ENCODE measurements at regions not wholly inside any gene's neighbourhood (a gene's known extent, or its start where the extent isn't known, plus 50 kb on each side); places are given as distances from the start of the nearest gene placed in this dataset.
"Not testable (repeated sequence)": the region's sequence is repeated elsewhere in the genome, so short reads cannot be mapped to it uniquely, and the experiment has no call there.

- no peak for DNase-seq
Measured at GRCh38 chr13:19123502-19123901, 58.1 kb downstream of the TUBA3C start.

DNA sequence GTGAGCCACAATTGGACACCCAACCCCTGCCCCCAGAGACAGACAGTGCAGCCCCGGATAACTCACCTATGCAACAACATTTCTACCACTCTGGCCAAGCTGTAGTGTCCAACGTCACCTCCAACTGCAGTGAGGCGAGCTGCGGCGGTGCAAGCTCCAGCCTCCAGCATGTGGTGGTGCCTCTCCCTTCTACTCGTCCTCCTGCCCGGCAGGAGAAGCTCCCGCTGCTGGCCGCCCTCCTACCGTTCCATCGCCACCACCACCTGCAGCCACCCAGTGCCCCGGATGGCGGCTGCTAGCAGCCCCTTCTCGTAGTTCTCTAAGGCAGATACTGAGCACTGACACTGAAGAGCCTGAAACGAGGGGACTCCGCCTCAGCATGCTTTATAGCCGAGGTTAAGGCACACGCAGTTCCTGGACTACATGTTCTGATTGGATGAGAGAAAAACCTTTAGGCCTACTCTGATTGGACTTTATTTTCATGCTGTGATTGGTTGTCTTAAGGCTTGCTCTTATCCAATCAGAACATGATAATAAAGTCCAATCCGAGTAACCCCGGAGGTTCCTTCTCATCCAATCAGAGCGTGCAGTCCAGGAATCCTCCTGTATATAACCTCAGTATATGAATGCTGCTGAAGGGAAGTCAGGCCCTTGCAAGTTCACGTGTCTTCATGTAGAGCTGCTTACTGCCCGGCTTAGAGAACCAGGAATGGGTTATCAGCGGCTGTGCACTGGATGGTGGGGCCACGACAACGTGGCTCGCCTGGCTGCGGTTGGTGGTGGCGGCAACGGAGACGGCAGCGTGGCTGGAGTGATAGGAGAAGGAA lies 63.5 kb downstream of the TUBA3C start:
- DNase-seq = no peak

- DNase-seq = not testable (repeated sequence)
Measured at GRCh38 chr13:19109225-19109624, 72.4 kb downstream of the TUBA3C start.

GRCh38 chr13:19103140-19103539 lies 78.5 kb downstream of the TUBA3C start:
- no peak for DNase-seq

- no peak for DNase-seq
Measured at GRCh38 chr13:19093369-19093768, 88.3 kb downstream of the TUBA3C start.

DNA sequence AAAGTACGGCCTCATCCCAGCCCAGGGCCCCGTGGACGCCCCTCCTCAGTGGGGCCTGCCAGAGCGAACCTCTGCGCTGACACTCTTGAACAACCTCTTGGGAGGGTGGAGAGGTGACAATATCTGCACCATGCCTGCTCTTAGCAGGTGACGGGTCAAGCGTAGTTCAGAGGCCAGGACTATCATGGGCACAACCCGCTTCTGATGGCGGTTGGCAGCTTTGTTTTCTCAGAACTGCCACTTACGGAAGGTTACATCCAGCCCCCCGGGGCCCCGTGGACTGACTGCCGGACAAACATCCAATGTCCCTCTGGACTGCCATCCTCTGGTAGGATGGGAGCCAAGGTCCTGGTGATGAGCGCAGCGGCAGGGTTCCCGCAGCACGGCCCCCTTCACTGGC lies 91.1 kb downstream of the TUBA3C start:
- DNase-seq = no peak

DNA sequence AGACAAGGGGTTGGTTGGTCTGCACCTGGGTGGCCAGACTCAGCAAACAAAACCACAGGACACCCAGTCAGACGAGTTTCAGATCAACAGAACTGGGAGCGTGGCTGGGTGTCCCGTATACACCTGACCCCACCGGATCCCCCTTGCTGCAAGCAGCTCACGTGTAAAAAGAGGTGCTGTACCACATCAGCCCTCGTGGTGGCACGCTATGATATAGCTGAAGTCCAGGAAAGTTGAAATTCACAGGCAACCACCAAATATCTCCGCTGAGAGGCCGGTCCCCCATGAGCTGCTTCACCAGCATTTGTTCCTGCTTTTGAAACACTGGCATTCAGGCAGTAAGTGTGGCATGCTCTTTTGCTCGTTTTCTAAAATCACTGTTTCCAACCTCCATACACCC lies 92.3 kb downstream of the TUBA3C start:
- peak; percentile 33 for DNase-seq

DNA sequence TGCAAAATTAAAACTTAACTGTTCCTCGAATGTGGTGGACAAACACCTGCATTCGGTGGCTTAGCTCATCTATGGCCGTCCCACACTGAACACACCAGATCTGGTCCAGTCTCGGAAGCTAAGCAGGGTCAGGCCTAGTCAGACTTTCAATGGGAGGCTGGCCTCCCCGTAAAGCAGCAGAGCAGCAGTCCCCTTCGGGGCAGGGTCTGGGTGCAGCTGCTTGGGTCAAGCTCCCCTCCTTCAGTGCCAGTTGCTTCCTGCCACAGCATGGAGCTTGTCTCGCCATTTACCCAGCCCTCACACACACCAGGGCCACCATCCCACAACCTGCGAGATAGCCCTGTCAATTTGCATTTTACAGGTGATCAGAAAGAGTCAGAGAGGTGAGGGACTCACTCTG lies 93.2 kb downstream of the TUBA3C start:
- no peak for DNase-seq

DNA sequence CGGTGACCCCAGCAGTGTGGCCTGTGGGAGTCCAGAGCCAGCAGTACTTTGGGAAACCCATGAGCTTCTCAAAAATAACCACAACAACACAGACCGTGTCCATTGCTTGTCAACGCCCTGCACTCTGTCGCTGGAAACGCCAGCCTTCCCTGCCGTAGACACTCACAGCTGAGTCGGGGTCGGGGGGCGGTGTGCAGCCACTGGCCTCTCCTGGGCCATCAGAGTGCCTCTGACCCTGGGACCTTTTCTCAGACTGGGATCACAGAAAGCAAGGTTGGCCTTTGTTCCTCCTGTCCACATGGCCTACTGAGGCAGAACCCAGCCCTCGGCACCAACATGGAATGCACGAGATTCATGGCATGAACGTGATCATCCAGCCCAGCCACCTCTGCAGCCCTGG lies 95.7 kb downstream of the TUBA3C start:
- DNase-seq = no peak

- DNase-seq = no peak
Measured at GRCh38 chr13:19085258-19085657, 96.4 kb downstream of the TUBA3C start.

DNA sequence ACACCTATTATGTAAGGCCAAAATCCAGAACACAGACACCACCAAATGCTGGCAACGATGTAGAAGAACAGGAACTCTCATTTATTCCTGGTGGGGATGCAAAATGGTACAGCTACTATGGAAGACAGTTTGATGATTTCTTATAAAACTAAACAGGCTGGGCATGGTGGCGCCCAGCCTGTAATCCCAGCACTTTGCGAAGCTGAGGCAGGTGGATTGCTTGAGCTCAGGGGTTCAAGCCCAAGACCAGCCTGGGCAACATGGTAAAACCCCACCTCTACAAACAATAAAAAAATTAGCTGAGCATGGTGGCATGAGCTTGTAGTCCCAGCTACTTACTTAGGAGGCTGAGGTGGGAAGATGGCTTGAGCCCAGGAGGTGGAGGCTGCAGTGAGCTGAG lies 98.3 kb downstream of the TUBA3C start:
- no peak for DNase-seq

DNA sequence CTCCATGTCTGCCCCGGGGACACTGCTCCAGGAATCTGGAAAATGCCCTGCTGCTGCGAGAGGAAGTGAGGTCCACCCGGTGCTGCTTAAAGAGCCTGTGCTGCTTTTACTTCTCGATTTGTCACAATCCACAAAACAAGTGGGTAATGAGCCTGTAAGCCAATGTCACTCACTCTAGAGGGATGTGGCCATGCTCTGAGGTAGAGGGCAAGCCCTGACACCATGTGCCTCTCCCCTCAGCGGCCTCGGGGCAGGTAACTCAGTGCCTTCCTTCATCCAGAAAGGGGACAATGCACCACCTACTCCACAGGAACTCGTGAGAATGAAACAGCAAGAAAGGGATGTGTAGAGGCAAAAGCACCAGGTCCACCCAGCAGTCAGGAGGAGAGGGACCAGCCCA lies 106.2 kb downstream of the TUBA3C start:
- DNase-seq = no peak

DNA sequence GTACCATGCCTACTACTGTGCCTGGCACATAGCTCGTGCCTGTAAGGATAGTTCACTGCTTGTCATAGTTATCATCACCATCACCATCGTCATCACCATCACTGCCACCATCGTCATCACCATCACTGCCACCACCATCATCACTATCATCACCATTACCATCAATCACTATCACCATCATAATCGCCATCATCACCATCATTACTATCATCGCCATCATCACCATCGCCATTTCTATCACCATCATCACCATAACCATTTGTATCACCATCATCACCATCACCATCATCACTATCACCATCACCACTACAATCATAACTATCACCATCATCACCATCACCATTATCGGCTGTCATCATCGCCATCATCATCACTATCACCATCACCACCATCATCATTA lies 107.1 kb downstream of the TUBA3C start:
- no peak for DNase-seq

DNA sequence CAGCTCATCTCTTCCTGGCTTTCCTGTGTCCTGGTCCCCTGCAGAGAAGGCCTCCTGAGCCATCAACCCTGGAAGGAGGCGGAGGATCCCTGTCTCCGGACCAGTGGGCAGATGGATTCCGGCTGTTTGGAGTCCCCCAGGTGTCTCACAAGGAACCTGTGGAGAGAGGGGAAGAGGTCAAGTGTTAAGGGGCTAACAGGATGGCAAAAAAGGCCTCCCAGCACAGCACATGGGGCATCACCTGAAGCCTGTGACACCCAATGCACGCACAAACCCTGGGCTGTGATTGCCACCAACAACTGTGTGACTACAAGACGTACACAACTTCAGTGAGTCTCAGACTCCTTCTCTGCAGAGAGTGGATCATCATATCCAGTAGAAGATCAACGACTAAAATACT lies 107.5 kb downstream of the TUBA3C start:
- not testable (repeated sequence) for DNase-seq

DNA sequence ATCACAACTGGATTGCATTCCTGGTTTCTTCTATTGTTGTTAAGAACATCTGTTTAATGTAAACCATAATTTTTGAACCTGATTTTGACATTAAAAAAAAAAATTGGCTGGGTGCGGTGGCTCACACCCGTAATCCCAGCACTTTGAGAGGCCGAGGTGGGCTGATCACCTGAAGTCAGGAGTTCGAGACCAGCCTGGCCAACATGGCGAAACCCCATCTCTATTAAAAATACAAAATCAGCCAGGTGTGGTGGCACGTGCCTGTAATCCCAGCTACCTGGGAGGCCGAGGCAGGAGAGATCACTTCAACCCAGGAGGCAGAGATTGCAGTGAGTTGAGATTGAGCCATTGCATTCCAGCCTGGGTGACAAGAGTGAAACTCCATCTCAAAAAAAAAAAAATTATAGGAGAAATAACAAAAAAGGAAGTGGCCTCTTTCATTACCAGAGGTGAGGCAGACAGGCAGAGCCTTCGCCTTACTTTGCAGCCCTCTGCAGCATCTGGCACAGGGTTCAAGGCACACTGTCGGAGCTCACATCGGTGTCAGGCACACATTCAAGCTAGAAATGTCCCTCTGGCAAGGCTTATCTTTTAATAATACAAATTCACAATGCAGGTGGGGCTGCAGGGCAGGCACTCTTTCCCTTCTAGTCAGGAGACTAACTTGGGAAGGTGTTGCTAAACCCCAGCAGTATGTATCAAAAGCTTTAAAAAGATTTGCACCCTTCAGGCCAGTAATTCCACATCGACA lies 108.5 kb downstream of the TUBA3C start:
- DNase-seq = not testable (repeated sequence)

- no peak for DNase-seq
Measured at GRCh38 chr13:19072543-19072942, 109.1 kb downstream of the TUBA3C start.

GRCh38 chr13:19071161-19071936 lies 110.3 kb downstream of the TUBA3C start:
- DNase-seq = no peak

- no peak for DNase-seq
Measured at GRCh38 chr13:19070398-19070735, 111.3 kb downstream of the TUBA3C start.

GRCh38 chr13:19069684-19070397 lies 111.8 kb downstream of the TUBA3C start:
- no peak for DNase-seq

GRCh38 chr13:19068691-19069090 lies 112.9 kb downstream of the TUBA3C start:
- no peak for DNase-seq

- DNase-seq = no peak
Measured at GRCh38 chr13:19067767-19068166, 113.9 kb downstream of the TUBA3C start.

- no peak for DNase-seq
Measured at GRCh38 chr13:19062801-19063200, 118.8 kb downstream of the TUBA3C start.

DNA sequence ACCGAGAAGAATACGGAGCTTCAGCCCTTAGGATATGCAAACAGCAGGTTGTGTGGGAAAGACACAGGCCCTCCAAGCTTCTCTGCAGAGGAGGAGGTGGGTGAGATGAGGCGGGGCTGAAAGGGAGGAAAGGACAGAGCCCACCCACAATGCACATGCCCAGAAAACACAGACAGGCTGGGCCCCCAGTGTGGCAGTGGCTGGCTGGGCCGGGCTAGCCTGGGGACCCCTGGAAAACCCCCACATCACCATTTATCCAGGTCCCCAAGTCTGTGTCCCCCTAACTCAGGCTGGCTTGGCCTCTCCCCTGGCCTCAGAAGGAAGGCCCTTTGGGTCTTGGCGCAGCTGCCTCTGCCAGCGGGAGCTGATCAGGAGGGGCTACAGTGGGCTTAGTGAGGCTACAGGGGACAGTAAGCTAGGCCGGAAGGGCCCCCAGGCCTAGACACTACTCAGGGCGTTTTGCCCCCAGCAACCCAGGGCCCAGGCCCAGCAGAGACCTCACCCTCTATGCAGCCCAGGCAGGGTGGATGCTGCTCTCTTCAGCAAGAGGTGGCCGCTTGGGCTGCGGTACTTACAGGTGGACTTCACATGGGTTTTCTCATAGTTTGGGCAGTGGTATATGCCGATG lies 119.5 kb downstream of the TUBA3C start:
- DNase-seq = no peak

All from RPMI8226 (cell line).